Muscle layer of colon (tissue), 2 donors: ENCODE measurements at regions not wholly inside any gene's neighbourhood (a gene's known extent, or its start where the extent isn't known, plus 50 kb on each side); places are given as distances from the start of the nearest gene placed in this dataset.

Experiments
- H3K27ac ChIP-seq: one replicate; pipeline ENCODE4 v1.7.0; 2013; ENCODE audit warnings: low read depth, mild to moderate bottlenecking, low read length, moderate library complexity
- H3K27me3 ChIP-seq, 2 donors: one replicate each; pipeline ENCODE4 v1.7.0; 2013; ENCODE audit warnings: low read length in 2 of 2, mild to moderate bottlenecking in 2 of 2; ENCODE audit not compliant: insufficient read depth in 2 of 2, control insufficient read depth in 1 of 2
- H3K36me3 ChIP-seq: one replicate; pipeline ENCODE4 v1.7.0; 2013; ENCODE audit warnings: mild to moderate bottlenecking, low read length; ENCODE audit not compliant: insufficient read depth
- H3K4me1 ChIP-seq: one replicate; pipeline ENCODE4 v1.7.0; 2013; ENCODE audit warnings: mild to moderate bottlenecking, low read length; ENCODE audit not compliant: insufficient read depth
- H3K4me3 ChIP-seq, 2 donors: one replicate each; pipeline ENCODE4 v1.7.0; 2013; ENCODE audit warnings: low read length in 2 of 2, low read depth in 1 of 2, mild to moderate bottlenecking in 1 of 2, moderate library complexity in 1 of 2
- H3K9ac ChIP-seq: one replicate; pipeline ENCODE4 v1.7.0; 2013; ENCODE audit warnings: low read length
- H3K9me3 ChIP-seq: one replicate; pipeline ENCODE4 v1.7.0; 2013; ENCODE audit warnings: mild to moderate bottlenecking, low read length
- donor health status: abdominal sarcoma.
- donor health status: Adenocarcinoma of cecum.

GRCh38 chr12:66978802-66979201 lies 290.4 kb upstream of the CAND1 start:
- no peaks in the 10 kb centered on the region for H3K36me3 ChIP-seq
- H3K27me3 ChIP-seq: no peaks in the 10 kb centered on the region
- H3K4me1 ChIP-seq: peaks cover 11% of the 10 kb centered on the region
- no peak overlapping the region for H3K4me3 ChIP-seq
- H3K27ac ChIP-seq: no peak overlapping the region
- no peaks in the 10 kb centered on the region for H3K9me3 ChIP-seq
- H3K9ac ChIP-seq: no peak overlapping the region

- no peak overlapping the region for H3K9ac ChIP-seq
- no peaks in the 10 kb centered on the region for H3K27me3 ChIP-seq
Measured at GRCh38 chr12:66979251-66979650, 289.9 kb upstream of the CAND1 start.

GRCh38 chr12:66984077-66984476 lies 285.1 kb upstream of the CAND1 start:
- no peak overlapping the region for H3K4me3 ChIP-seq
- H3K9me3 ChIP-seq: no peaks in the 10 kb centered on the region
- peaks cover 21% of the 10 kb centered on the region for H3K4me1 ChIP-seq
- no peaks in the 10 kb centered on the region for H3K27me3 ChIP-seq
- H3K36me3 ChIP-seq: no peaks in the 10 kb centered on the region
- no peak overlapping the region for H3K9ac ChIP-seq
- no peak overlapping the region for H3K27ac ChIP-seq

More at GRCh38 chr12:66979251-66979650, 289.9 kb upstream of the CAND1 start:
- Histone ChIP-seq H3K4me3 (no peak overlapping the region), H3K9me3 (no peaks in the 10 kb centered on the region), H3K36me3 (no peaks in the 10 kb centered on the region), H3K4me1 (peaks cover 15% of the 10 kb centered on the region), H3K27ac (no peak overlapping the region)

GRCh38 chr12:66984962-66985361 lies 284.2 kb upstream of the CAND1 start:
- Histone ChIP-seq H3K9me3 (no peaks in the 10 kb centered on the region), H3K9ac (no peak overlapping the region), H3K4me3 (no peak overlapping the region), H3K27ac (peak overlapping the region; percentile 27), H3K36me3 (no peaks in the 10 kb centered on the region), H3K4me1 (peaks cover 30% of the 10 kb centered on the region), H3K27me3 (no peaks in the 10 kb centered on the region)

GRCh38 chr12:66999141-66999540 lies 270.0 kb upstream of the CAND1 start:
- Histone ChIP-seq H3K27ac (peak overlapping the region; percentile 9), H3K9ac (no peak overlapping the region), H3K4me1 (peaks cover 29% of the 10 kb centered on the region), H3K27me3 (no peaks in the 10 kb centered on the region), H3K36me3 (no peaks in the 10 kb centered on the region), H3K4me3 (no peak overlapping the region), H3K9me3 (no peaks in the 10 kb centered on the region)

- Histone ChIP-seq H3K27ac (peak overlapping the region; percentile 63), H3K36me3 (no peaks in the 10 kb centered on the region), H3K4me1 (peaks cover 29% of the 10 kb centered on the region), H3K27me3 (no peaks in the 10 kb centered on the region), H3K4me3 (no peak overlapping the region), H3K9me3 (no peaks in the 10 kb centered on the region), H3K9ac (no peak overlapping the region)
Measured at GRCh38 chr12:67001251-67001650, 267.9 kb upstream of the CAND1 start.

- no peaks in the 10 kb centered on the region for H3K36me3 ChIP-seq
- H3K27ac ChIP-seq: peak overlapping the region; percentile 48
- H3K4me3 ChIP-seq: no peak overlapping the region
- H3K9me3 ChIP-seq: no peaks in the 10 kb centered on the region
- no peak overlapping the region for H3K9ac ChIP-seq
- H3K27me3 ChIP-seq: no peaks in the 10 kb centered on the region
- H3K4me1 ChIP-seq: peaks cover 29% of the 10 kb centered on the region
Measured at GRCh38 chr12:67002720-67003119, 266.4 kb upstream of the CAND1 start.

GRCh38 chr12:67006610-67007009 lies 262.5 kb upstream of the CAND1 start:
- H3K27ac ChIP-seq: no peak overlapping the region
- no peak overlapping the region for H3K9ac ChIP-seq
- H3K9me3 ChIP-seq: no peaks in the 10 kb centered on the region
- H3K4me3 ChIP-seq: no peak overlapping the region
- H3K27me3 ChIP-seq: no peaks in the 10 kb centered on the region
- no peaks in the 10 kb centered on the region for H3K36me3 ChIP-seq
- H3K4me1 ChIP-seq: peaks cover 11% of the 10 kb centered on the region

- Histone ChIP-seq H3K9ac (no peak overlapping the region), H3K36me3 (no peaks in the 10 kb centered on the region), H3K4me1 (peaks cover 24% of the 10 kb centered on the region)
Measured at GRCh38 chr12:67014642-67015041, 254.5 kb upstream of the CAND1 start.

GRCh38 chr12:67018105-67018504 lies 251.1 kb upstream of the CAND1 start:
- Histone ChIP-seq H3K36me3 (no peaks in the 10 kb centered on the region), H3K4me1 (peaks cover 24% of the 10 kb centered on the region), H3K9ac (no peak overlapping the region), H3K9me3 (no peaks in the 10 kb centered on the region), H3K27me3 (no peaks in the 10 kb centered on the region), H3K4me3 (no peak overlapping the region), H3K27ac (peak overlapping the region; percentile 41)

More at GRCh38 chr12:67014642-67015041, 254.5 kb upstream of the CAND1 start:
- Histone ChIP-seq H3K4me3 (no peak overlapping the region), H3K27me3 (no peaks in the 10 kb centered on the region), H3K9me3 (no peaks in the 10 kb centered on the region), H3K27ac (peak overlapping the region; percentile 49)

GRCh38 chr12:67019070-67019469 lies 250.1 kb upstream of the CAND1 start:
- H3K27ac ChIP-seq: peak overlapping the region; percentile 41
- no peaks in the 10 kb centered on the region for H3K36me3 ChIP-seq
- peak overlapping the region in 1 of 2 donors; percentile 12 for H3K4me3 ChIP-seq
- H3K9me3 ChIP-seq: no peaks in the 10 kb centered on the region
- H3K27me3 ChIP-seq: no peaks in the 10 kb centered on the region
- peaks cover 16% of the 10 kb centered on the region for H3K4me1 ChIP-seq
- H3K9ac ChIP-seq: no peak overlapping the region

- H3K27ac ChIP-seq: no peak overlapping the region
Measured at GRCh38 chr12:67025543-67026114, 243.5 kb upstream of the CAND1 start.

More at GRCh38 chr12:67025543-67026114, 243.5 kb upstream of the CAND1 start:
- Histone ChIP-seq H3K9me3 (no peaks in the 10 kb centered on the region), H3K27me3 (no peaks in the 10 kb centered on the region), H3K9ac (no peak overlapping the region), H3K4me1 (peaks cover 8% of the 10 kb centered on the region), H3K4me3 (no peak overlapping the region), H3K36me3 (no peaks in the 10 kb centered on the region)
